Activated T-cell treated with anti-CD3 and anti-CD28 coated beads, Interleukin-2, amount 50 U/mL, for 48 hours (primary cell): ENCODE measurements at regions not wholly inside any gene's neighbourhood (a gene's known extent, or its start where the extent isn't known, plus 50 kb on each side); places are given as distances from the start of the nearest gene placed in this dataset.
"Not testable (repeated sequence)": the region's sequence is repeated elsewhere in the genome, so short reads cannot be mapped to it uniquely, and the experiment has no call there.

ENCODE experiments used
- DNase-seq, 2 experiments: peaks; one replicate each; pipeline ENCODE4 v3.0.0-alpha.2; 2020

DNA sequence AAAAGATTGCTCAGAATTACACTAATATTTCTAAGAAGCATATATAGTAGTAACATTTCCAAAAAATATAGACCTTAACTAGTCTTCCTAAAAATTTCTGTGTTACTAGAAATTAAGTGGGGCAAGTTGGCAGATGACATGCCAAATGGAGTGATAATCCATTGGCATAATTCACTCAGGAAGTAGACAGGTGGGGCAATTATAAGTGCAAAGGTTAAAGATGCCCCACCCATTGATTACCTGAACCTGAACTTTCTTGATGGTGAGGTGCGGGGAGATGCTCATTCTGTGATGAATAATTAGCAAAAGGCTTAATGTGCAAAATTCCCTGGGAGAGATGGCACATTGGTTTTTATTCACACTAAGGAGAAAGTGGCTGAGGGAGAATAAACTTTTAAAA lies 145.8 kb upstream of the RASGEF1B start:
- DNase-seq = no peak

DNA sequence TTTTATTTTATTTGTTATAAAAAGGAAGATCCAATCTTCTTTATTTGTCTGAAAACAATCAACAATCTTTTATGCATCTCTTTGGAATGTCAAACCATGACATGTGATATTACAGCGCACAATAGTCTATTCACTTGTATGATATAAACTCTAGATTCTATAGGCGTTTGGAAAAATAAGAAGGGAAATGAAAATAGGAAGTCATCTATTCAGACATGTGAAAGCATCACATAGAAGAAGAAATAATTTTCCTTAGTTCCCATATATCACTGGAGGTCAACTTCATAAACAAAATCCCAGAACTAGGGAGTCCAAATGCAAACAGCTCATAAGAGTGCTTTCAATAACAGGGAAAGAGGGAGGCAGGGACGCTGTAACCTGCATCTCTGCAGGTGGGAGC lies 139.5 kb upstream of the RASGEF1B start:
- DNase-seq = no peak

DNA sequence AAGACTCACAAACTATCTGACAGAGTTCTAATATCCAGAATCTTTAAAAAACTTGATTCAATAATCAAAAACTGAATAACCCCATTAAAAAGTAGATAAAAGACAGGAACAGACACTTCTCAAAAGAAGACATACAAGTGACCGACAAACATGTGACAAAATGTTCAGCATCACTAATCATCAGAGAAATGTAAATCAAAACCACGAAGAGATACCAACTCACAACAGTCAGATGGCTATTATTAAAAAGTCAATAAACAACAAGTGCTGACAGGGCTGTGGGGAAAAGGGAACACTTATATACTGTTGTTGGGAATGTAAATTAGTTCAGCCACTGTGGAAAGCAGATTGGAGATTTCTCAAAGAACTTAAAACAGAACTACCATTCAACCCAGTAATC lies 138.1 kb upstream of the RASGEF1B start:
- no peak for DNase-seq

DNA sequence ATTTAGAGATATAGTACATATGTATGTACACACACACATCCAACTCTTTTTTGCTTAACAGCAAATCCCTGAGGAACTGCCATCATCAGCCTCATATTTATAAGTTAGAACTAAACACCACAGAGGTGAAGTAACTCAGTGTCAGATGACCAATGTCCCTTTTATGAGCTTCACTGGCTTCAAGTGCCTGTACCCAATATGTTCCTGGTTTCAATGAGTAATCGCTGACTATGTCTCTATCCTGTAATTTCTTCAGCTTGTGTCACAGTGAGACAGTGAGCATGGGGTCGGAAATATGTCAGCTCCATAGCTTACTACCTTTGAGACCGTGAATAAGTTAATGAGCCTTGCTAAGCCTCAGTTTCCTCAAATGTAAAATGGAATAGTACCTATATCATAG lies 136.2 kb upstream of the RASGEF1B start:
- DNase-seq = no peak

DNA sequence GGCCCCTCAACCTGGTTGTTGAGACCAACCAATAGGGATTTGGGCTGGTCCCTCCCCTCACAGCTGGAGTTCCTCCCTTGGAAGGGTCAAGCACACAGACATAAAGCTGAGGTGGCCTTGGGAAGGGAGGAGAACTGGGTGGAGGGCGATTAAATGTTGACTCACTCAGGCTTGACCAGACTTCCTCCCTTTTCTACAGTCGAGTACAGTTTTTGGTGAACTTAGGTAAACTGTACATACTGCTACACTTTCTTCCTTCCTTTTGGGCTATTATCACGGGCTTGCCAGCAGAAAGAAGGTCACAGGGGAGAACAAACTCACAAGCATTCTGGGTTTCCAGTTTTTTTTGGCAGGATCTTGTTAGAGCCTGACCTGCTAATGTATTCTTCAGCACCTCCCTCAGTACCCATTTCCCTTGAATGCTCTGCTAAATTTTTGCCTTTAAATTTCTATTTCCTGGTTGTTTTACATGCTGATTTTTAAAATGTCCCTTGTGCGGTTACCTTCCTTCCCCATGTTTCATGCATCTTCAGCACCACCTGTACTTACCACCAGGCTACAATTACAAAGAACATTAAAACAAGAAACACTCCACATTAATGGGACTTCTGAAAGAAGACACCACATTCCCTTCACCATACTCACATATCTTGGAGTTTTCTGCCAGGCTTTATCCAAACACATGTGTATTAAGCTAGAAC lies 135.2 kb upstream of the RASGEF1B start:
- no peak for DNase-seq

DNA sequence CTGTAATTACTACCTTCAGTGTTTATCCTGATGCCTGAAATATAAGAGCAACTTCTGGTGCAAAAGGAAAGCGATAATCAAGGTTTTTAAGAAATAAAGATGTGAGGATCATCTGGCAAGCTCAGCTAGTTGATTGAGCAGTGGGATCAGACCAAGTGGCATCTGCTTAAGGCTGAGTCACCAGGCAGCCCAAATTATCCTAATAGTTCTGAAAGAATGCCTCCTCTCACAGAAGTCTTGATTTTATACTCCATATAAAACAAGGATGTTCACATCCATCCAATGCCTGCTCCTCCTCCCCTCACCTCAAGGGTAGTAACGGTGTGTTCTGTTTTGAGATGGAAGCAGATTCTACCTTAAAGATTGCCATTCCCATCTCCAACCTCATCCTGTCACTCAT lies 134.5 kb upstream of the RASGEF1B start:
- no peak for DNase-seq

DNA sequence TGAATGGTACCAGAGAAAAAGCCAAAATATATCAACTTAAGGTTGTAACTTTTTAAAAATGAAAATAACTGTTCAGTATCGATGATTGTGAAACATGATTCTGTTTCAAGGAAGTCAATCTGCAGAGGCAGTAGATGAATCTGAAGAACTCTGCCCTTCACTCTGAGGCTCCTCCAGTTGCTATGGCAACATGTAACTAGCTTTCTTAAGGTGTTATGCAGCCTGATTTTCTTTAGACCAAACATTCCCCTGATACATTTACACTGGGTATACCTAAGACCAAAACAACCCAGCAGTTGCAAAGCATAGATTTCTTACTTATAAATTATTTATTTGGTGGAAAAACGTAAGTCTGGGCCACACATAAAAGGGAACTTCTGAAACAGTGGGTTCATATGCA lies 133.6 kb upstream of the RASGEF1B start:
- DNase-seq = no peak

DNA sequence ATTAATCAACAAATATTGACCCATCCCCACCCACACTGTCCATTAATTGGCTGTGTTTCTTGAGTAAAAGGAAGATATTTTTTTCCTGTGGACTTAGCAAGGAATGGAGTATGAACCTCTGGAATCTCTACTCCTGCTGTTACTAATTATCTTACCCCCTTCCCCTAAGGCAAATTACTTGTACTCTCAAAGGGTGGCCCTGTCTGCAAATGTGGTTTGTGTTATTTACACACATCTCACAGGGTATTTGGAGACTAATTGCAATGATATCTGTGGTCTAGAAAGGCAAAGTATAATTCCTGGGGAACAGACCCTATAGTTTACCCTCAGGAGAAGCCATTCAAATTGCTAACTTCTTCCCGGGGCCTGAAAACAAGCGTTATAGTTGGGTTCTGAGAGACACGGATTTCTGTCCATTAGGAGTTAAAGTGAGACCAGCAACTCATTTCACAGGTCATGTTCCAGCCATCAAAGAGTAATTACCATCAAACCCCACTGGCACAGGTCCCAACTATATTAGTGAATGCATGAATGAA lies 133.0 kb upstream of the RASGEF1B start:
- no peak for DNase-seq

DNA sequence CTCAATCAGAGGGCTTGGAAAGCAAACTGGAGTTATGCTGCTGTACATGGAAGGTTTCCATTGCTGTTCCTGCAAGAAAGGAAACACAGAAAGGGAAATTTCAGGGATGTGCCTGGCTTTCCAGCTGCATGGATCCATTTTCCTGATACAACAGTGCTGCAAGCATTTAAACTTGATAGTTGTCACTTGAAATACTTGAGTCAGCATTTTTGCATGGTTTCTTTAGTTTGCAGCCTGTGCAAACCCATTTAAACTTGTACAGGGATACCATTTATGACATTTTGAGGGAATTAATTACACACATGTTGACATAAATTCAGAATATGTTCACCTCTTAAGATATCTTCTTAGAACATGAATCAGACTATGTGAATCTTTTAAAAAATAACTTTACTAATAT lies 131.1 kb upstream of the RASGEF1B start:
- DNase-seq = no peak

DNA sequence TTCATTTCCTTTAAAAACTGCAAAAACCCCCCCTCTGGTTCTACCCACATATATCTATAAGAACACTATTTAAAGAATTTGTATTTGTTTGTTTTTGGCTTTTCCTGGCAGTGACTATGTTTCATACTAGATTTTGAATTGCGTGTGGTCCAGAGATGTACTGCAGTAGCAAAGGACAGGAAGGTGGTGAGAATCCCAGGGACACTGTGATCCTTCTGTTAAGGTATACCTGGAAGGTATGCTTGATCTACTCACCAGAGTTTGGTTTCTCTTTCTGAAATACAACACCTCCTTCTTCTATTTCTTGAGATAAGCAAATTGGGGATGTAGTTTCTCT lies 129.6 kb upstream of the RASGEF1B start:
- DNase-seq = no peak

DNA sequence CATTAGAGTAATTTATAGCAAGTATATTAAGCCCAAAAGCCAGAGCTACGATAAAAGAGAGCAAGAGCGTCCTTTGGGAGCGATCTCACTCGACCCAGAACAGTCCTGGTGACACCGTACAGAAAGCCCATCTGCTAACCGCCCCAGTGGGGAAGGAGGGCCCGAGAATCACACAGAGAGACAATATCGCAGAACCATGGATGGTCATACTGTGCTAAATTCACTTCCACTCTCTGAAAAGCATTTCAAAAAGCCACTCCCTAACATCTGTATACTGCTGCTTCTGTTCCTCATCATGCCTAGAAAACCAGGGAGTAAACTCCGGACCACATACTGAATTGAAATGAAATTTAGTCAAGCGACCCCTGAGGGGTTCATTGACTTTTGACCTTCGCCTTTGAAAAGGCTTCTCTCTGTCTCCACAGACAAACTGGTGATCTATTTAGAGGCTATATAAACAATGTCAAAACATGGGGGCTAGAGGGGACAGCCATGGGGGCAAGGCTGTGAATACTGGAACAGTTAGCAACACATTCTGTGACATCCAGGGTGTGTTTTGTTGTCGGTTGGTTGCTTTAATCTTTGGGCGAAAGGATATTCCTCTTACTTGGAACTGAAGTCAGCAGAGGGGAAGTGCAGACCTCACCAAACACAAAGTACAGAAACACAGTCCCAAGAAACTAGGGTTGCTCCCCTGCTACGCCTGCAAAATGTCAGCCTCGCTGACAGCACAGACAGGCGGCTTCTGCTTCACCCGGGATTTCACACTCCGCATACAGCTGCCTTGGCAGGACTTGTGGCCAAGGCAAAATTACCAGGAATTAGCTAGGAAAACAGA lies 129.0 kb upstream of the RASGEF1B start:
- no peak for DNase-seq

DNA sequence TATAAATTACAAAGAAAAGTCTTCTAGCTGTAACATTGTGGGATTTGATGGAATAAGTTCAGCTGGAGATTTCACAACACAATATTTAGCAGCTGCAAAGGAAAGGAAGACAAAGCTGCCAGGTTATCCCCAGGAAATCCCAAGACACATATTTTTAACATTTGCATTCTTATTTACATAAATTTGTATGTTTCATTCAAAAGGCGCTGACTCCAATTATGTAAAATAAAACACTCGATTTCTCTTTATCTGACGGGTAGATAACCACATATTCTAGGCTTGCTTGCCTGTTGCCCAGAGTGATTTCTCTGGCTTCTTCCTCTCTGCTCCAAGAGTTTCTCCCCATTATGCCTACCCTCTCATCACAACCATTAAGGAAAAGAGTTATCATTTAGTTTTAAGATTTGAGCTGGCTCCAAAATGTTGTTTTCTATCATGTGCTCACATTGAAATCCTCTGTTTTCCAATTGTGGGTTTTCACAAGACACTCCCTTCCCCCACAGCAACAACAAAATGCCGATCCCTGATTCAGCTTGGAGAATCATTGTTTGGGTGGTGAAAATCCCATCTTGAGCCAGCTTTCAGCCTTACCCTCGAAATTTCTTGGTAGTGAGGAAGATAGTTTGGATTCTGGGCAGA lies 128.2 kb upstream of the RASGEF1B start:
- DNase-seq = no peak

DNA sequence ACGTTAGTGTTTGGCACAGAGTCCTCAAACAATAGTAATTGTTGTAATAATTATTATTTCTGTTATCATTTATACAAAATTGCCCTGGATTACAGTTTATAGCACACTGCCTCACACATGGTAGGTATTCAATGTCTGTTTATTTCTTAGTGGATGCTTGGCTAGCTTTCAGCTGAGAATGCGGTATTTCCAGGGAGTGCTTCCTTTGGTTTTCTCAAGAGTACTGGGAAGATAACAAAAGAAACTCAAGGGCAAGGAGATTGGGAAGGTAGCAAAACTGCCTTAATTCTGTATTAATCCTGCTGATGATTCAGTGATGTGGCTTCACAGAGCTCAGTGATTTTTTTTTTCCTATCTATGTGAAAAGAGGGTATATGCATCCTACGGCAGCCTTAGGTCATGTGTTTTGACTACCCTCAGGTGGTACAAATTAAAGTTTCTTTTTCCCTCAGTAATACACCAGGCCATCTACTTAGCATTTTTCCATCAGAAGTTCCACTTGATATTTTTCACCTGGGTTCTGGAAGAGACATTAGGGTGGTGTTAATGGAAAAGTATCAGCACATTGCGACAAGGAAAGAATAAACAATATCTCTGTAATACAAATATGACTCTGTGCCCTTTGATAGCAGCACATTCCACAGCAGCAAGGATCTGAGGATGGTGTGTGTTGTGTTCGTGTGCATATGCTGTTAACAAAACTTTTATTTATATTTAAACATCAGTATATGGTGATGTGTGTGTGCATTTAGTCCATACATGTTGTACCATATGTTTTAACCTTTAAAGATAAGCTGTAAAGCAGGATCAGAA lies 124.3 kb upstream of the RASGEF1B start:
- DNase-seq = no peak

DNA sequence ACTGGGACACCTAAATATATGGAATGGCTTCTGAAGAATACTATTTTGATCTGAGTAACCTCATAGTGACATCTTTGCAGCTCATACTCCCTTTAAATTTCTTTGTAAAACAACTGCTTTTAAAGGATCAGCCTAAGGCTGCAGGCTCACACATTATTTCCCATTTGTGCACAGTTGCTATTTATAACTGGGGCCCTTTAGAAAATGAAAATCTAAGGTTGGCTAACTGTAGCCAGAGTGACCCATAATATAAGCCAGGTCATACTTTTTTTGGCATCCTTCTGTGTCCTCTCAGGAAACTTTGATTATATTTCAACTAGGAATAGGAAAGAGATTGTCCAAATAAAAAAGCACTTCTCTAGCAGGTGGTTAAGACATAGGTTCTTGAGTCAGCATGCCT lies 123.6 kb upstream of the RASGEF1B start:
- no peak for DNase-seq

DNA sequence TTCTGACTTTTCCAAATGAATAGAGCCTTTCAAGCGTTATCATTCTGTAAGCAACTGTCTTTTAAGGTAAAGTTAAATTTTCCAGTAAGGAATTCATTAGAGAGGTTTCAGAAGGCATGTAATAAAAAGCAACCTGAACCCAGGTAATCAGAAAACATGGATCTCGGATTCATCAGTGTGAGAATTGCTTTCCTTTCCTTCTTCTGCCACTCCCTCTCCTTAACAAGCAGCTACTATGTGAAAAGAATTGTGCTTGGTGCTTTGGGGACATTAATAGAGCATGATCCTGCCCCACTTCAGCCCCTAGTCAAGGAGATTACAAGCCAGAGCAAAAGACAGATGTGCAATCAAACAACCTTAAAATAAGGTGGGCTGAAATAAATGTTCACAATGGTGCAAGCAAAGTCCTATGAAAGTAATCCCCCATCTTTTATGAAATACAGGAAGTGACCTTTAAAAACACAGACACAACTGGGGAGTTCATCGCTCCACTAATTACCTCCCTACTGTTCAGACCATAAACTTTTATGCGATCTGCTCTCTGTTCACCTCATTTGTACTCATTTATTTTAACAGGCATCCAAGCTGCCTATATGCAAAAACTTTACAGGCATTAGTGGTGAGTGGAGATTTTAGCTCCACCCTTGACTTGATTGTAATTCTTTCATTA lies 122.9 kb upstream of the RASGEF1B start:
- no peak for DNase-seq

DNA sequence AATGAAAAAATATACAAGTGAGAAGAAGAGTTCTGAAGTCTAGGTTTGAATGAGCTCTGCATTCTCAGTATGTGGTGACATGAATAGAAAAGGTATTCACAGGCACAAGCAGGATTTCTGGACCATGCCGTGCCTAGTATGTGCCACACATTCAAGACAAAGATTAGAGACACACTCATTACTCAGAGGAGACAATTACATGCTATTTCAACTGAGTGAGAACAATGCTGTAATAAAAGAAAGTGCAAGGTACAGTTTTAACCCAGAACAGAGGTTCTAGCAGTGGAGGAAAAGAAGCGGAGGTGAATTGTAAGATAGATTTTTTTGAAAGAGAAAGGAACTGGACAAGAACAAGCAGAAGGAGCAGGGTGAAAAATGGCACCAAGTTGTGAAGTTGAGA lies 121.0 kb upstream of the RASGEF1B start:
- DNase-seq = no peak

DNA sequence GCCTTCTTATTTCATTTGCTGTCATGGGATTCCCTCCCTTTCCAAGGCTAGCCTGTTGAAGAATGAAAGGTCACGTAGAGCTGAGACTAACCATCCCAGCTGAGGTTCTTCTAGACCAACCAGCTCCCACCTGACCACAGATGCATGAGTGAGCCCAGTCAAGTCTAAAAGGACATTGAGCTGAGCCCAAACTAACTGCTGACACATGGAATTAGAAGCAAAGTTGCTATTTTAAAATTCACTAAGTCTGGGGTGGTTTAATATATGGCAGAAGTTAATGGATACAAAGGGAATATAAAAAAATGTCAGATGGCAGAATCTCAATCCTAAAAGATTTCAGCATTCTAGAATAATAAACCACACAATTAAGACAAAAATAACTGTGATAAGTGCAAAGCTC lies 118.9 kb upstream of the RASGEF1B start:
- DNase-seq = no peak

DNA sequence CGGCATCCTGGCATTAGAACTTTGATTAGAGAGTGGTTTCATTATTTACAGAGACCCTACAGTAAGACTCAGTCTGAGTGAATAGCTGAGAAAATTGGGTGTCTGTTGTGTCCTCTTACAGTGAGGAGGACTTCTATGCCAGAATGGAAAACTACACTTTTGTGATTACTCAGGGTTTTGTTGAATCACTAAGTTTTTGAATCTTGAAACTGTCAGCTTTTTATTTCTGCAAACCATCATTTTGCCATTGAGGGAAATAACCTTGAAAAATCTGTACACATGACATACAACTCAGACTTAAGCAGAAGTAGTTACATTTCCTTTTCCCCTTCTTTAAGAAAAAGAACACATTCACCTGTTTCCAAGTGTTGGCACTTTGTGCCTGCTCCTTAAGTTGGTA lies 117.6 kb upstream of the RASGEF1B start:
- DNase-seq = no peak

DNA sequence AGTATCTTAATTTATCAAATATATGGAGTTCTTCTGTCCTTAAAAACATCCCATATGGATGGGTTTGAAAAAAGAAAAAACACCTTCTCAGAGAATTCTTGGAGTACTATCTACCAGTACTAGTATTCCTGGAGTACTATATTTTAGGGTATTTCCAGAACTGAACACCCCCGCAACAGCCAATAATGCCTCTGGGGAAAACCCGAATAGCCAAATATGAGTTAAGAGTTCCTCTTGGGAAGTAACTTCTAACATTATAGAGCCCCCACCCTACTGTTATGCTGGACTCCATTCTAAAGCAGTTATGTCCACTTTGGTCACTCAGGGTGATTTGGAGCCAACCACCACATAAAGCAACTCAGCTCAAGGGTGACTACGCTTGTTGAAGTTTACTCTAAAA lies 115.0 kb upstream of the RASGEF1B start:
- no peak for DNase-seq

DNA sequence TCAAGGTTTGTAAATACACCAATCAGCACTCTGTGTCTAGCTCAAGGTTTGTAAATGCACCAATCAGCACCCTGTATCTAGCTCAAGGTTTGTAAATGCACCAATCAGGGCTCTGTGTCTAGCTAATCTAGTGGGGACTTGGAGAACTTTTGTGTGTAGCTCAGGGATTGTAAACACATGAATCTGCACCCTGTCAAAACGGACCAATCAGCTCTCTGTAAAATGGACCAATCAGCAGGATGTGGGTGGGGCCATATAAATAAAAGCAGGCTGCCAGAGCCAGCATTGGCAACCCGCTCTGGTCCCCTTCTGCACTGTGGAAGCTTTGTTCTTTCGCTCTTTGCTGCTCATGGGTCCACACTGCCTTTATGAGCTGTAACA lies 109.3 kb upstream of the RASGEF1B start:
- DNase-seq = not testable (repeated sequence)

DNA sequence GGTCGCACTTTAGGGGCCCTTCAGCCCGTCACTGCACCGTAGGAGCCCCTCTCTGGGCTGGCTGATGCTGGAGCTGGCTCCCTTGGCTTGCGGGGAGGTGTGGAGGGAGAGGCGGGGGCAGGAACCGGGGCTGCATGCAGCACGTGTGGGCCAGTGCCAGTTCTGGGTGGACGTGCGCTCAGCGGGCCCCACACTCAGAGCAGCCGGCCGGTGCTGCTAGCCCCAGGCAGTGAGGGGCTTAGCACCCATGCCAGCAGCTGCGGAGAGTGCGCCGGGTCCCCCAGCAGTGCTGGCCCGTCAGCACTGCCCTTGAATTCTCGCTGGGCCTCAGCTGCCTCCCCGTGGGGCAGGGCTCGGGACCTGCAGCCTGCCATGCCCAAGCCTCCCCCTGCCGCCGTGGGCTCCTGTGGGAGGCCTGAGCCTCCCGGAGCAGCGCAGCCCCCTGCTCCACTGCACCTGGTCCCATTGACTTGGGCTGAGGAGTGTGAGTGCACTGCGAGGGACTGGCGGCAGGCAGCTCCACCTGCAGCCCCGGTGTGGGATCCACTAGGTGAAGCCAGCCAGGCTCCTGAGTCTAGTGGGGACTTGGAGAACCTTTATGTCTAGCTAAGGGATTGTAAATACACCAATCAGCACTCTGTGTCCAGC lies 108.8 kb upstream of the RASGEF1B start:
- no peak for DNase-seq

DNA sequence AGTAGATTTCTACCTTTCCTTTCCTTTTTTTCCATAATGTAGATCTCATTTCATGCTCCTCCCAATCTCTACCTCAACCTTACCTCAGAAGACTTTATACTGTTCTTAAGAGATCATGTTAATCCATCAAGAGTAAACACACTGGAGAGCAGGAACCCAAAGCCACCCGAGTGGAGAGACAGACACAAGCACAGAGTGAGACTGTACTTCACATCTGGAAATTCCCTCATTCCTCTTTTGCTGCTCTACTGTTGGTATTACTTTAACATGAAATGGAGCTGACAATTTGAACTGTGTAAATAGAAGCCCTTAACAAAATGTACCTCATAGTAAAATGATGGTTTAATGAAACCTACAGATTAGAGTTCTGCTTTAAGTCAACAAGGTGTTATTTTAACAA lies 105.7 kb upstream of the RASGEF1B start:
- no peak for DNase-seq
